ENCODE measurements at regions not wholly inside any gene's neighbourhood (a gene's known extent, or its start where the extent isn't known, plus 50 kb on each side); places are given as distances from the start of the nearest gene placed in this dataset.
"Not testable (repeated sequence)": the region's sequence is repeated elsewhere in the genome, so short reads cannot be mapped to it uniquely, and the experiment has no call there.

- no peak for DNase-seq
Observed at GRCh38 chr6:19713984-19714383, 123.2 kb upstream of the ID4 start.

- no peak for DNase-seq
Observed at GRCh38 chr6:19714434-19715166, 122.6 kb upstream of the ID4 start.

GRCh38 chr6:19715167-19715551 lies 122.0 kb upstream of the ID4 start:
- no peak for DNase-seq

DNA sequence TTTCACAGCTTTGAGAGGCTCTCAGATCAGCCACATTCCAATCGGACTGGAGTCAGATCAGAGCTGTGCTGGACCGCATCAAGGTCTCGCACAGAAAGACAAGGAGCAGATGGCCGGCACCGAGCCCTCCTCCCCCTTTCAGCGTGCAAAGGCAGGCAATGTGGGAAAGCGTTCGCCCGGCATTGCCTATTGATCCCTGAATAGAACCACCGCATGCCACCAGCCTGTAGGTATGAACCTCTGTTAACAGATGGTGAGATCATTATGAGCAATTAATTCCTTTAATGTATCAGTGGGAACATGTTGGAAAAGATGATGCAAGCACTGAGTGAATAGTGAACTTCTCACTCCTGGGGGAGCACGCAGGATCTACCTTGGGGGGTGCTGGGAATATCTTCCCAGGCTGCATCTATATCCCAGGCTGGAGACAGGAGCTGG lies 117.5 kb upstream of the ID4 start:
- DNase-seq, result no peak

DNA sequence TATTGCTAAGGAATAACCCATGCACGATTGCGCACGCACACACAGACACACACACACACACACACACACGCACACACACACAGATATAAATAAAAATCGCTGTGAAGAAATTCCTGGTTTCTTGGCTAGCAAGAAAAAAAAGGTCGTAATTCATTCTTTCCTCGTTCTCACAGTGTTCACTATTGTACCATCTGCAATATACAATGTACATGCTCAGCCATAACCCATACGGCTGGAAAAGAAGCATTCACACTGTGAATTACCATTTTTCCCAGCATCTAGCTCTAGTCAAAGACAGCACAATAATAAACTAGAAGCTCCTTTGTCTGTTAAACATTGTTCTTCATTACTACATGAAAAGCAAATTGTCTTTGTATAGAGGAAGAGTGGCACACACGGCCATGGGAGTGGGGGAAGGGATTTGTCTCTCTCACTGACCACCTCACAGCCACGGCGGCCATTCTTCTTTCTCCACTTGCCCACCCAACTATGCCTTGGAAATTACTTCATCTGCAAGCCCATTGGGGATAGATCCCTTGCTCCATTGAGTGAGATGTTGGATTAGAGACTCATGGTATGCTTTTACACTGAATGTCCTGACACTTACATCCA lies 115.3 kb upstream of the ID4 start:
- no peak for DNase-seq

GRCh38 chr6:19722999-19723398 lies 114.2 kb upstream of the ID4 start:
- DNase-seq, result no peak

GRCh38 chr6:19723545-19723944 lies 113.6 kb upstream of the ID4 start:
- no peak for DNase-seq

- DNase-seq, result not testable (repeated sequence)
Observed at GRCh38 chr6:19725436-19725835, 111.7 kb upstream of the ID4 start.

- no peak for DNase-seq
Observed at GRCh38 chr6:19731282-19731681, 105.9 kb upstream of the ID4 start.

- DNase-seq, result no peak
Observed at GRCh38 chr6:19734061-19734460, 103.1 kb upstream of the ID4 start.

DNA sequence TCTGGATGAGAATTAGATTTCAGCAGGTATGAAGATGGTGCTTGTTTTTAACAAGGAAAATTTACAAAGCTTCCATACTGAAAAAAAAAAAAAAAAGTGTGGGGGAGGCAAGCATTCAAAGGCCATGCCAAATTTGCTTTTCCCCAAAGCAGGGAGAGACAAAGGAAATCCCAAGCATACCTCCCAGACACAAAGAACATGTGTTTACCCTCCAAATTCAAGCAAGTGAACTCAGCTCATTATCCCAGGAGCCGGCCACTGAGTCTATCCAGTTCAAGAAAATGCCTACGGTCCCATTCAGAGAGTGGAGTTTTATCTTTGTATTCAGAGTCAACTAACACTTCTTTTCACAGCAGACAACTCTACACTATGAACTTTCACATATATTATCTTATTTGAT lies 102.7 kb upstream of the ID4 start:
- no peak for DNase-seq

DNA sequence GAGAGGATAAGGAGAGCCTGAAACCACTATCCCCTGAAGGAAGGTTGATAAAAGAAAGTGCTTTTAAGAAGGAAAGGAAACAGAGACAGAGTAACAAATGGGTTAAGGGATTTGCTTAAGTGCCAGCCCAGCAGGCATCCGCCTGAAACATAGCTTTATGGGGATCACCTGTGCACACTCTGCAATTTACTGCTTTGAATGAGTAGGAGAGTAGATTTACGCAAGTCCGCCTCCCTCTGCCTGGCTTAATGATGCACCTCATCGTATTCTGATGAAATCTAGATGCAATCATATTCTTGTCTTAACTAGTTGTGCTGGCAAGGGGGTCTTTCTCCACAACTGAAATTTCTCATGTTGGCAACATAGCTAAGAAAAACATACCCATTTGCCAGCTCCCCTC lies 101.1 kb upstream of the ID4 start:
- DNase-seq, result no peak

- no peak for DNase-seq
Observed at GRCh38 chr6:19738010-19738409, 99.2 kb upstream of the ID4 start.

DNA sequence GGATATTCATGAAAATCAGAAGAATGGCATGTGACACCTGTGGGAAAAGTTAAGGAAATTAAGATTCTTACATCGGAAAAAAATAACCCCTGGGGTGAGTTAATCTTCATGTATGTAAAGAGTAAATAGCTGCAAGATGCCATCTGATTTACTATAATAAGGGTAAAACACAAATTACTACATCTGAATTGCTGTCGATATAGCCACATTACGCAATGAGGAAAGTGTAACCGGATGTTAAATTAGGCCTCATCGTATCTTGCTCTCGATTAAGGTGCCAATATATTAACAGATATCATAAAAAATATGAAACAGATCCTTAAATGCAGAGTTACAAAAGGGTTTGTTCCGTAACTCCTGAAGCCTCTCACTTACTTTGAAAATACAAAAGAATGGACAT lies 87.4 kb upstream of the ID4 start:
- DNase-seq, result no peak

DNA sequence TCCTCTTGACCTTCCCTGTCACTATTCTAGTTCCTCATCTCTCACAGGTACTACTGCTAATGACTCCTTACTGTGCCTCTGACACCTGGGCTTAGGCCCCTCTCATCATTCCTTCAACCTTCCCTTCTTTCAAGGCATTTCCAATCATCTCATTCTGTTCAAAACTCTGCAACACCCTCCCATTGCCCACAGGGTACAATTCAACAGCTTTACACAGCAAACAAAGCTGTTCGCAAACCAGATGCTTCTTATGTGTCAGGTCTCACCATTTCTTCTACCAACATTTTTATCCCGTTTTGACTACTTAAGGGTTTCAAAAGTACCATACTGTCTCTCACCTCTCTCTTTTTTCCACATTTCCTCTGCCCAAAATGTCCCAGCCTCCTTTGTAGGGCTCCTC lies 84.4 kb upstream of the ID4 start:
- no peak for DNase-seq

DNA sequence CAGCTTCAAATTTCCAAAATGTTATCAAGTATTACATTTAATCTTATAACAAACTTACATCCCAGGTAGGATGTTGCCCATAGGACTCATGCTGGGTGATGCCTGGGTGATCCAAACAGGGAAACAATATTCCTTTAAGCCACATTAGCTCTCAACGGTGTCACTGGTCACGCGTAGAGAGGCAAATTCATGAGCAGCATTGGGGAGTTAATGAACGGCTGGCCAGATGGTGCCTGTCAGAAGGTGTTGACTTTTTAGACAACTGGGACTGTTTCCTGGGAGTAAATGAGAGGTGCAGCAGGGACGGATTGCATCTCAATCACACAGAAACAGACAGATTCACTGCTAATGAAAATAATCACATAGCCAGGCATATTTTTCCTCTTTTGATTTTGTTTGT lies 83.3 kb upstream of the ID4 start:
- DNase-seq, result no peak

GRCh38 chr6:19754686-19755085 lies 82.5 kb upstream of the ID4 start:
- DNase-seq, result no peak

- no peak for DNase-seq
Observed at GRCh38 chr6:19755181-19755580, 82.0 kb upstream of the ID4 start.

- no peak for DNase-seq
Observed at GRCh38 chr6:19757036-19757435, 80.1 kb upstream of the ID4 start.

GRCh38 chr6:19759117-19759880 lies 77.9 kb upstream of the ID4 start:
- no peak for DNase-seq

GRCh38 chr6:19761121-19761520 lies 76.0 kb upstream of the ID4 start:
- no peak for DNase-seq

GRCh38 chr6:19771753-19772336 lies 65.3 kb upstream of the ID4 start:
- DNase-seq, result no peak

DNA sequence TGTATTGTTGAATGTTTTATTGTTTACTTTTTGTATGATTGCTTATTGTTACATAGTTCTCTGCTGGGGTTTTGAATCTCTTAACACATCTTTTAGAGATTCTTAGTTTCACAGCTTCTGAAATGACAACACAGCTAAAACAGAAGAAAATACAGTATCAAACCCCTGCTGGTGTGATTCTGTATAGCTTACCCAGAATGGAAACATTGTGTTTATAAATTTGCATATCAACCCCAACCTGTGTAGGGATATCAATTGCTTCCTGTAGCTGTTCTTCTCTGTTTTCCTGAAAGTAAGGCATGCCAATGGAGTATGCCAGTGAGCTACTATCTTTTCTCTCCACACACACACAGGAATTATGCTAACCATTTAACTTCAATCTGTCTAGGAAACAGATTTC lies 64.3 kb upstream of the ID4 start:
- DNase-seq, result no peak

DNA sequence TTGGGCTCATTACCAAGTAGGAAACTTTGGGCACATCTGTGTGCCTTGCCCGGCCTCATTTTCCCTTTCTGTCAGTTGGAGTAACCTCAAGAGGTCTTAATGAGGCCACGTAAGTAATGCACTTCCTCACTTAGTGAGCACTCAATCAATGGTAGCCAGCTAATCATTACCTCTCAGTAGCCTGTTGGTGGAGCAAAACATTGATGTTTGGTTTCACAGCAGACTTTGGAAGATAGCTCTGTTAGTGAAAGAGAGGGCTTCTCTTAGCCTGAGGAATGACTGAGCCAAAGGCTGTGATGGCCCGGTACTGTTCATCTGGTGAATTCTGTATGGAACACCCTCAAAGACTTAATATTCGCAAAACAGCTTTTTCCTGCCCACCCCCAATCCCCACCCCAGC lies 55.9 kb upstream of the ID4 start:
- no peak for DNase-seq
